GM19455 (cell line): ENCODE measurements at regions not wholly inside any gene's neighbourhood (a gene's known extent, or its start where the extent isn't known, plus 50 kb on each side); places are given as distances from the start of the nearest gene placed in this dataset.

ENCODE experiments used
- ATAC-seq: cut with Tn5 transposase; IDR thresholded peaks from one replicate; pipeline ENCODE4 v1.9.1; 2021; ENCODE audit not compliant: unreplicated experiment

GRCh38 chr1:47551971-47552528 lies 114.2 kb downstream of the FOXD2 start:
- ATAC-seq = no peak

- ATAC-seq = no peak
Observed at GRCh38 chr1:47554082-47554481, 116.2 kb downstream of the FOXD2 start.

- ATAC-seq = no peak
Observed at GRCh38 chr1:47554901-47555300, 117.1 kb downstream of the FOXD2 start.

GRCh38 chr1:47555306-47555705 lies 117.5 kb downstream of the FOXD2 start:
- no peak for ATAC-seq

- no peak for ATAC-seq
Observed at GRCh38 chr1:47555841-47556560, 118.2 kb downstream of the FOXD2 start.

GRCh38 chr1:47557066-47557465 lies 119.2 kb downstream of the FOXD2 start:
- ATAC-seq = no peak

GRCh38 chr1:47558601-47559593 lies 121.1 kb downstream of the FOXD2 start:
- no peak for ATAC-seq

- no peak for ATAC-seq
Observed at GRCh38 chr1:47559944-47560695, 122.3 kb downstream of the FOXD2 start.

- ATAC-seq = no peak
Observed at GRCh38 chr1:47561523-47562007, 123.7 kb downstream of the FOXD2 start.

GRCh38 chr1:47562147-47562546 lies 124.3 kb downstream of the FOXD2 start:
- no peak for ATAC-seq

- ATAC-seq = no peak
Observed at GRCh38 chr1:47562799-47563198, 125.0 kb downstream of the FOXD2 start.

GRCh38 chr1:47563201-47563600 lies 125.4 kb downstream of the FOXD2 start:
- no peak for ATAC-seq

- no peak for ATAC-seq
Observed at GRCh38 chr1:47564570-47564969, 126.7 kb downstream of the FOXD2 start.

GRCh38 chr1:47565092-47565491 lies 127.2 kb downstream of the FOXD2 start:
- ATAC-seq = no peak

GRCh38 chr1:47565676-47566075 lies 127.8 kb downstream of the FOXD2 start:
- ATAC-seq = no peak

GRCh38 chr1:47568763-47569162 lies 130.9 kb downstream of the FOXD2 start:
- ATAC-seq = no peak

GRCh38 chr1:47569261-47569660 lies 131.4 kb downstream of the FOXD2 start:
- no peak for ATAC-seq

- no peak for ATAC-seq
Observed at GRCh38 chr1:47569681-47570470, 132.0 kb downstream of the FOXD2 start.

GRCh38 chr1:47571161-47571560 lies 133.3 kb downstream of the FOXD2 start:
- ATAC-seq = no peak

GRCh38 chr1:47571952-47572351 lies 134.1 kb downstream of the FOXD2 start:
- ATAC-seq = no peak
